GM23338 (cell line): ENCODE measurements at regions not wholly inside any gene's neighbourhood (a gene's known extent, or its start where the extent isn't known, plus 50 kb on each side); places are given as distances from the start of the nearest gene placed in this dataset.

Experiments used
- CREB1 ChIP-seq: fragments of 250-450 bp; sonication (Bioruptor Pico); IDR thresholded peaks from 2 replicates; pipeline ENCODE4 v1.5.0; 2020; ENCODE audit warnings: low read depth, mild to moderate bottlenecking, moderate library complexity
- CTCF ChIP-seq, 2 experiments: fragments of 200-600 bp in 1 of 2; sonication (generic) in 1 of 2; conservative IDR thresholded peaks; 2 replicates each; pipeline versions ENCODE4 v1.5.1 to v1.6.1; 2016 to 2017; ENCODE audit warnings: antibody characterized with exemption in 2 of 2, low read depth in 2 of 2, mild to moderate bottlenecking in 2 of 2, moderate library complexity in 1 of 2
- ETS1 ChIP-seq: IDR thresholded peaks from 2 replicates; pipeline ENCODE4 v1.6.1; 2016; ENCODE audit warnings: antibody characterized with exemption
- EZH2 ChIP-seq: fragments of 200-600 bp; sonication (generic); IDR thresholded peaks from one replicate; pipeline ENCODE4 v1.8.0; 2017; ENCODE audit warnings: antibody characterized with exemption, mild to moderate bottlenecking, low read depth; ENCODE audit not compliant: unreplicated experiment
- EZH2phosphoT487 ChIP-seq: fragments of 200-600 bp; sonication (generic); IDR thresholded peaks from one replicate; pipeline ENCODE4 v1.8.1; 2018; ENCODE audit warnings: antibody characterized with exemption; ENCODE audit not compliant: unreplicated experiment
- JUNB ChIP-seq: IDR thresholded peaks from one replicate; pipeline ENCODE4 v1.6.1; 2016; ENCODE audit warnings: antibody characterized with exemption; ENCODE audit not compliant: unreplicated experiment
- REST ChIP-seq: IDR thresholded peaks from one replicate; pipeline ENCODE4 v1.6.1; 2018; ENCODE audit warnings: antibody characterized with exemption; ENCODE audit not compliant: unreplicated experiment
- ZNF114 ChIP-seq: fragments of 250-450 bp; sonication (Bioruptor Pico); IDR thresholded peaks from 2 replicates; pipeline ENCODE4 v1.5.0; 2020; ENCODE audit warnings: mild to moderate bottlenecking, moderate library complexity
- ZNF331 ChIP-seq: fragments of 250-450 bp; sonication (Bioruptor Pico); IDR thresholded peaks from 2 replicates; pipeline ENCODE4 v1.5.0; 2020; ENCODE audit warnings: low read depth, mild to moderate bottlenecking, moderate library complexity
- ZNF462 ChIP-seq: fragments of 250-450 bp; sonication (Bioruptor Pico); IDR thresholded peaks from 2 replicates; pipeline ENCODE4 v1.5.0; 2020; ENCODE audit warnings: mild to moderate bottlenecking, moderate library complexity

- TF ChIP-seq ZNF462 (no peak), EZH2 (no peak), CTCF (conservative IDR thresholded peaks at IDR 0.05; ENCODE audit: low read depth in 2 of 2) (no peak), EZH2phosphoT487 (no peak), JUNB (no peak), ETS1 (no peak), ZNF114 (no peak), ZNF331 (no peak), CREB1 (CRISPR knock-in tag) (no peak), REST (no peak)
Measured at GRCh38 chr5:125965577-125965976, 457.6 kb upstream of the GRAMD2B start (continued).
